C4-2B (cell line): ENCODE measurements at regions not wholly inside any gene's neighbourhood (a gene's known extent, or its start where the extent isn't known, plus 50 kb on each side); places are given as distances from the start of the nearest gene placed in this dataset.

Source experiments
- ZFX ChIP-seq: fragments of 450-650 bp; IDR thresholded peaks from 2 replicates; pipeline ENCODE4 v1.6.1; 2017
- TF ChIP-seq, protein P1 (sequence below): fragments of 450-650 bp; conservative IDR thresholded peaks from 2 replicates; pipeline ENCODE4 v1.5.1; 2017; ENCODE audit warnings: mild to moderate bottlenecking

- TF ChIP-seq, protein P1, sequence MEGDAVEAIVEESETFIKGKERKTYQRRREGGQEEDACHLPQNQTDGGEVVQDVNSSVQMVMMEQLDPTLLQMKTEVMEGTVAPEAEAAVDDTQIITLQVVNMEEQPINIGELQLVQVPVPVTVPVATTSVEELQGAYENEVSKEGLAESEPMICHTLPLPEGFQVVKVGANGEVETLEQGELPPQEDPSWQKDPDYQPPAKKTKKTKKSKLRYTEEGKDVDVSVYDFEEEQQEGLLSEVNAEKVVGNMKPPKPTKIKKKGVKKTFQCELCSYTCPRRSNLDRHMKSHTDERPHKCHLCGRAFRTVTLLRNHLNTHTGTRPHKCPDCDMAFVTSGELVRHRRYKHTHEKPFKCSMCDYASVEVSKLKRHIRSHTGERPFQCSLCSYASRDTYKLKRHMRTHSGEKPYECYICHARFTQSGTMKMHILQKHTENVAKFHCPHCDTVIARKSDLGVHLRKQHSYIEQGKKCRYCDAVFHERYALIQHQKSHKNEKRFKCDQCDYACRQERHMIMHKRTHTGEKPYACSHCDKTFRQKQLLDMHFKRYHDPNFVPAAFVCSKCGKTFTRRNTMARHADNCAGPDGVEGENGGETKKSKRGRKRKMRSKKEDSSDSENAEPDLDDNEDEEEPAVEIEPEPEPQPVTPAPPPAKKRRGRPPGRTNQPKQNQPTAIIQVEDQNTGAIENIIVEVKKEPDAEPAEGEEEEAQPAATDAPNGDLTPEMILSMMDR: no peak
- TF ChIP-seq ZFX: no peak
These were observed 729.9 kb upstream of the GYPC start for GRCh38 chr2:125925891-125926546.
